Stomach (tissue), 4 donors: ENCODE measurements at regions not wholly inside any gene's neighbourhood (a gene's known extent, or its start where the extent isn't known, plus 50 kb on each side); places are given as distances from the start of the nearest gene placed in this dataset.

Source experiments
- CTCF ChIP-seq, 7 experiments: fragments of 450-650 bp in 4 of 7; fragments of 200-600 bp in 3 of 7; sonication (generic) in 3 of 7; IDR thresholded peaks; one replicate each; pipeline ENCODE4 v1.5.1; 2016 to 2019; ENCODE audit warnings: antibody characterized with exemption in 7 of 7, control low read depth in 2 of 7, mild to moderate bottlenecking in 1 of 7
- EP300 ChIP-seq: sonication (generic); formaldehyde crosslinking; IDR thresholded peaks from one replicate; pipeline ENCODE4 v1.6.1; 2017; ENCODE audit warnings: antibody characterized with exemption
- POLR2A ChIP-seq, 4 donors: fragments of 450-650 bp; IDR thresholded peaks; one replicate each; pipeline ENCODE4 v1.6.1; 2016; ENCODE audit warnings: antibody characterized with exemption in 4 of 4, control low read depth in 2 of 4, mild to moderate bottlenecking in 1 of 4, moderate library complexity in 1 of 4
- POLR2AphosphoS5 ChIP-seq, 3 donors: sonication (generic); formaldehyde crosslinking; IDR thresholded peaks; one replicate each; pipeline ENCODE4 v1.6.1; 2016; ENCODE audit warnings: antibody characterized with exemption in 3 of 3

GRCh38 chr6:41471064-41471895 lies 74.9 kb upstream of the FOXP4 start:
- no peak for TF ChIP-seq CTCF (IDR thresholded peaks at IDR 0.05)
- TF ChIP-seq EP300, result no peak
- no peak for TF ChIP-seq POLR2AphosphoS5 (IDR thresholded peaks at IDR 0.05)
- TF ChIP-seq POLR2A (IDR thresholded peaks at IDR 0.05), result no peak
